ENCODE measurements at regions not wholly inside any gene's neighbourhood (a gene's known extent, or its start where the extent isn't known, plus 50 kb on each side); places are given as distances from the start of the nearest gene placed in this dataset. TPM values are rescaled to one million over a fixed set of nuclear protein-coding genes. Genes with fewer than 3 reads are reported as not detected.

Small RNA genes lying in the stretch of these regions (microRNA-seq; reads per million reads assigned to microRNA genes)
- gene MIR4255, result not detected

Small RNA genes lying in the stretch of these regions (small RNA-seq; reads per million reads assigned to genes)
- gene MIR4255 (ENCODE audit: low replicate concordance) (not detected), gene RNA5SP43 (ENCODE audit: low replicate concordance) (not detected), gene RNU6-636P (ENCODE audit: low replicate concordance) (not detected), gene RPS29P6 (ENCODE audit: low replicate concordance) (not detected)
